Astrocyte (in vitro differentiated cells and primary cell): ENCODE measurements at regions not wholly inside any gene's neighbourhood (a gene's known extent, or its start where the extent isn't known, plus 50 kb on each side); places are given as distances from the start of the nearest gene placed in this dataset.

ENCODE experiments used
- DNase-seq: peaks from one replicate; pipeline ENCODE4 v3.0.0-alpha.2; 2010; ENCODE audit warnings: low read depth
- FAIRE-seq: peaks from 2 replicates; lab custom pipeline; 2011; peaks lifted over from hg19 to GRCh38; lab: Jason Lieb, UNC
- H2AFZ ChIP-seq: 2 replicates; pipeline ENCODE4 v1.6.0; 2012; ENCODE audit warnings: low read depth, low read length, inconsistent platforms
- H3K27ac ChIP-seq: 2 replicates; pipeline ENCODE4 v1.5.1; 2011; ENCODE audit warnings: low read depth, low read length, inconsistent platforms
- H3K27me3 ChIP-seq: 2 replicates; pipeline ENCODE4 v1.6.0; 2011; ENCODE audit warnings: low read length, inconsistent platforms; ENCODE audit not compliant: insufficient read depth
- H3K36me3 ChIP-seq: 2 replicates; pipeline ENCODE4 v1.5.1; 2011; ENCODE audit warnings: low read length, inconsistent platforms; ENCODE audit not compliant: insufficient read depth
- H3K4me1 ChIP-seq: 2 replicates; pipeline ENCODE4 v1.5.1; 2011; ENCODE audit warnings: low read length, inconsistent platforms; ENCODE audit not compliant: insufficient read depth
- H3K4me2 ChIP-seq: 2 replicates; pipeline ENCODE4 v1.6.0; 2012; ENCODE audit warnings: low read length, inconsistent platforms
- H3K4me3 ChIP-seq: 2 replicates; pipeline ENCODE4 v1.5.1; 2011; ENCODE audit warnings: low read depth, mild to moderate bottlenecking, low read length, inconsistent platforms; ENCODE audit not compliant: insufficient read depth
- H3K79me2 ChIP-seq: 2 replicates; pipeline ENCODE4 v1.6.0; 2012; ENCODE audit warnings: mild to moderate bottlenecking, low read length, inconsistent platforms; ENCODE audit not compliant: insufficient read depth
- H3K9ac ChIP-seq: 2 replicates; pipeline ENCODE4 v1.6.0; 2012; ENCODE audit warnings: mild to moderate bottlenecking, low read length, inconsistent platforms
- H3K9me3 ChIP-seq: 2 replicates; pipeline ENCODE4 v1.5.1; 2012; ENCODE audit warnings: low read depth, mild to moderate bottlenecking, low read length, inconsistent platforms; ENCODE audit not compliant: insufficient read depth
- H4K20me1 ChIP-seq: 2 replicates; pipeline ENCODE4 v1.6.0; 2012; ENCODE audit warnings: low read length, inconsistent platforms; ENCODE audit not compliant: insufficient read depth
- H3K27ac Mint-ChIP-seq: one replicate; pipeline ENCODE4 v1.8.0; 2021; ENCODE audit warnings: mild to moderate bottlenecking, mixed read lengths; ENCODE audit not compliant: unreplicated experiment
- H3K27me3 Mint-ChIP-seq: one replicate; pipeline ENCODE4 v1.8.0; 2021; ENCODE audit warnings: low read depth, mixed read lengths; ENCODE audit not compliant: unreplicated experiment
- H3K36me3 Mint-ChIP-seq: one replicate; pipeline ENCODE4 v1.8.0; 2021; ENCODE audit warnings: low read depth, mixed read lengths; ENCODE audit not compliant: unreplicated experiment
- H3K4me1 Mint-ChIP-seq: one replicate; pipeline ENCODE4 v1.8.0; 2021; ENCODE audit warnings: low read depth, mixed read lengths; ENCODE audit not compliant: unreplicated experiment
- H3K4me3 Mint-ChIP-seq: one replicate; pipeline ENCODE4 v1.8.0; 2021; ENCODE audit warnings: mild to moderate bottlenecking, moderate library complexity, mixed read lengths; ENCODE audit not compliant: unreplicated experiment
- H3K9me3 Mint-ChIP-seq: one replicate; pipeline ENCODE4 v1.8.0; 2021; ENCODE audit warnings: mild to moderate bottlenecking, mixed read lengths; ENCODE audit not compliant: unreplicated experiment
- CTCF ChIP-seq: IDR thresholded peaks from 2 replicates; pipeline ENCODE4 v1.5.1; 2011; ENCODE audit warnings: low read depth, mild to moderate bottlenecking, inconsistent platforms, low read length, moderate library complexity; ENCODE audit not compliant: insufficient read depth
- EZH2 ChIP-seq: IDR thresholded peaks from 2 replicates; pipeline ENCODE4 v1.6.1; 2012; ENCODE audit warnings: mild to moderate bottlenecking, low read length, inconsistent platforms; ENCODE audit not compliant: insufficient read depth

GRCh38 chr14:100644784-100645183, 57.6 kb upstream of the BEGAIN start:
- H3K9me3 Mint-ChIP-seq = peaks cover 3% of the 10 kb centered on the region
- Histone ChIP-seq H3K79me2 (no peaks in the 10 kb centered on the region), H3K27ac (no peak overlapping the region), H3K9me3 (no peaks in the 10 kb centered on the region), H3K36me3 (no peaks in the 10 kb centered on the region), H2AFZ (no peak overlapping the region), H3K4me2 (no peak overlapping the region), H3K4me3 (no peak overlapping the region), H3K27me3 (no peaks in the 10 kb centered on the region), H3K4me1 (peaks cover 24% of the 10 kb centered on the region), H3K9ac (no peak overlapping the region), H4K20me1 (no peaks in the 10 kb centered on the region)
- H3K27me3 Mint-ChIP-seq = peaks cover 24% of the 10 kb centered on the region
- DNase-seq = no peak
- FAIRE-seq = no peak
- peaks cover 14% of the 10 kb centered on the region for H3K4me1 Mint-ChIP-seq
- no peak for TF ChIP-seq CTCF
- TF ChIP-seq EZH2 = no peak
- no peak overlapping the region for H3K4me3 Mint-ChIP-seq
- H3K36me3 Mint-ChIP-seq = no peaks in the 10 kb centered on the region
- H3K27ac Mint-ChIP-seq = no peak overlapping the region

GRCh38 chr14:100645196-100645981, 58.2 kb upstream of the BEGAIN start:
- H3K36me3 Mint-ChIP-seq = no peaks in the 10 kb centered on the region

More at GRCh38 chr14:100645196-100645981, 58.2 kb upstream of the BEGAIN start:
- Histone ChIP-seq H2AFZ (peak overlapping the region; percentile 48), H3K9ac (no peak overlapping the region), H4K20me1 (no peaks in the 10 kb centered on the region), H3K9me3 (no peaks in the 10 kb centered on the region), H3K4me2 (peak overlapping the region; percentile 55), H3K4me3 (no peak overlapping the region), H3K27me3 (no peaks in the 10 kb centered on the region), H3K4me1 (peaks cover 18% of the 10 kb centered on the region), H3K36me3 (no peaks in the 10 kb centered on the region), H3K79me2 (no peaks in the 10 kb centered on the region), H3K27ac (no peak overlapping the region)
- Mint-ChIP-seq H3K27me3 (peaks cover 27% of the 10 kb centered on the region), H3K4me3 (peak overlapping the region; percentile 47), H3K4me1 (peaks cover 11% of the 10 kb centered on the region), H3K9me3 (peaks cover 3% of the 10 kb centered on the region), H3K27ac (peak overlapping the region; percentile 27)
- FAIRE-seq = no peak
- TF ChIP-seq CTCF (peak; percentile 64), EZH2 (no peak)
- peak; percentile 66 for DNase-seq
